Osteoblast (primary cell): ENCODE measurements at regions not wholly inside any gene's neighbourhood (a gene's known extent, or its start where the extent isn't known, plus 50 kb on each side); places are given as distances from the start of the nearest gene placed in this dataset.
A peak's percentile ranks its signal among the peaks of the same experiment; 100 is the strongest.

Experiments used
- DNase-seq: peaks from one replicate; pipeline ENCODE4 v3.0.0; 2011; ENCODE audit warnings: low spot score, mixed read lengths; ENCODE audit not compliant: insufficient read length; ENCODE audit errors: missing footprints
- H2AFZ ChIP-seq: 2 replicates; pipeline ENCODE4 v1.6.0; 2011; ENCODE audit warnings: mild to moderate bottlenecking, low read length
- H3K27ac ChIP-seq: 2 replicates; pipeline ENCODE4 v1.5.1; 2011; ENCODE audit warnings: mild to moderate bottlenecking, low read depth, low read length, moderate library complexity
- H3K27me3 ChIP-seq: 2 replicates; pipeline ENCODE4 v1.6.0; 2012; ENCODE audit warnings: mild to moderate bottlenecking, control low read depth, inconsistent platforms, low read length, moderate library complexity; ENCODE audit not compliant: insufficient read depth
- H3K36me3 ChIP-seq: 2 replicates; pipeline ENCODE4 v1.5.1; 2011; ENCODE audit warnings: mild to moderate bottlenecking, low read length, control low read depth, moderate library complexity; ENCODE audit not compliant: insufficient read depth
- H3K4me1 ChIP-seq: 2 replicates; pipeline ENCODE4 v1.5.1; 2011; ENCODE audit warnings: mild to moderate bottlenecking, low read length, control low read depth, moderate library complexity; ENCODE audit not compliant: insufficient read depth
- H3K4me2 ChIP-seq: 2 replicates; pipeline ENCODE4 v1.6.0; 2011; ENCODE audit warnings: mild to moderate bottlenecking, low read length; ENCODE audit not compliant: insufficient read depth
- H3K4me3 ChIP-seq: fragments of 200-600 bp; sonication (generic); 3 replicates; pipeline ENCODE4 v1.5.1; 2012; ENCODE audit warnings: mild to moderate bottlenecking, low read length, inconsistent platforms; ENCODE audit not compliant: insufficient read depth
- H3K79me2 ChIP-seq: 2 replicates; pipeline ENCODE4 v1.6.0; 2012; ENCODE audit warnings: mild to moderate bottlenecking, low read length, control low read depth, inconsistent platforms; ENCODE audit not compliant: insufficient read depth
- H3K9me3 ChIP-seq: 2 replicates; pipeline ENCODE4 v1.5.1; 2011; ENCODE audit warnings: low read depth, low read length, control low read depth
- H4K20me1 ChIP-seq: 2 replicates; pipeline ENCODE4 v1.6.0; 2012; ENCODE audit warnings: mild to moderate bottlenecking, low read length, control low read depth; ENCODE audit not compliant: insufficient read depth
- TF ChIP-seq, protein P1 (sequence below): IDR thresholded peaks from 2 replicates; pipeline ENCODE4 v1.5.1; 2011; ENCODE audit warnings: mild to moderate bottlenecking, low read depth, low read length, moderate library complexity; ENCODE audit errors: extremely low read depth

DNA sequence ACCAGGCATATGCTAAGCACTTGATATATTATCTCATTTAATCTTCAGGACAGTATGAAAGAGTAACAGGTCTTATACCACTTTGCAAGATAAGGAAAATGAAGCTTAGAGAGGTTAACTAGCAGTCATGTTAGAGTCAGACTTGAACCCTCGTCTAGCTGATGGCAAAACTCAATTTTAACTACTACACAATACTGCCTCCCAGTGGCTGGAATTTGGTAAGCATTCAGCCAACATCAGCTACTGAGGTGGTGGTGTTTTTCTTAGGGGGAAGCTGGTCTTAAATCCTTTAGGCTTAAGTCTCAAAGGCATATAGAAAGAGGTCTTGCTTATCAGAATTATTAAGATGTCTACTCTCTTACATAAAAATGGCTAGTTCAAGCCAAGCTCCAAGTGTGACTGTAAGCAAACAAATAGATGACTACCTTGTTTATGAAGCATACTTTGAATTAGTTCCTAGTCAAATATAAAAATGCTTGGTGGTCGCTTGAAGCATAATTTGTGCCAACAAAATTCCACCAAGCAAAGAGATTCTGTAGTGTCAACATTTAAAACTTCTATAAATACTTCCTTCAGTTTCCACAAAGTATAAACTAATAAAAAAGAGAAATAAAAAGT, 325.4 kb upstream of the FIGN start:
- Histone ChIP-seq H2AFZ (no peak overlapping the region), H3K27me3 (no peaks in the 10 kb centered on the region), H3K9me3 (no peaks in the 10 kb centered on the region), H3K27ac (no peak overlapping the region), H3K36me3 (no peaks in the 10 kb centered on the region), H4K20me1 (no peaks in the 10 kb centered on the region), H3K4me1 (no peaks in the 10 kb centered on the region), H3K79me2 (no peaks in the 10 kb centered on the region), H3K4me3 (no peak overlapping the region), H3K4me2 (peak overlapping the region; percentile 3)
- peak; percentile 15 for DNase-seq
- TF ChIP-seq, protein P1, sequence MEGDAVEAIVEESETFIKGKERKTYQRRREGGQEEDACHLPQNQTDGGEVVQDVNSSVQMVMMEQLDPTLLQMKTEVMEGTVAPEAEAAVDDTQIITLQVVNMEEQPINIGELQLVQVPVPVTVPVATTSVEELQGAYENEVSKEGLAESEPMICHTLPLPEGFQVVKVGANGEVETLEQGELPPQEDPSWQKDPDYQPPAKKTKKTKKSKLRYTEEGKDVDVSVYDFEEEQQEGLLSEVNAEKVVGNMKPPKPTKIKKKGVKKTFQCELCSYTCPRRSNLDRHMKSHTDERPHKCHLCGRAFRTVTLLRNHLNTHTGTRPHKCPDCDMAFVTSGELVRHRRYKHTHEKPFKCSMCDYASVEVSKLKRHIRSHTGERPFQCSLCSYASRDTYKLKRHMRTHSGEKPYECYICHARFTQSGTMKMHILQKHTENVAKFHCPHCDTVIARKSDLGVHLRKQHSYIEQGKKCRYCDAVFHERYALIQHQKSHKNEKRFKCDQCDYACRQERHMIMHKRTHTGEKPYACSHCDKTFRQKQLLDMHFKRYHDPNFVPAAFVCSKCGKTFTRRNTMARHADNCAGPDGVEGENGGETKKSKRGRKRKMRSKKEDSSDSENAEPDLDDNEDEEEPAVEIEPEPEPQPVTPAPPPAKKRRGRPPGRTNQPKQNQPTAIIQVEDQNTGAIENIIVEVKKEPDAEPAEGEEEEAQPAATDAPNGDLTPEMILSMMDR = peak; percentile 74

DNA sequence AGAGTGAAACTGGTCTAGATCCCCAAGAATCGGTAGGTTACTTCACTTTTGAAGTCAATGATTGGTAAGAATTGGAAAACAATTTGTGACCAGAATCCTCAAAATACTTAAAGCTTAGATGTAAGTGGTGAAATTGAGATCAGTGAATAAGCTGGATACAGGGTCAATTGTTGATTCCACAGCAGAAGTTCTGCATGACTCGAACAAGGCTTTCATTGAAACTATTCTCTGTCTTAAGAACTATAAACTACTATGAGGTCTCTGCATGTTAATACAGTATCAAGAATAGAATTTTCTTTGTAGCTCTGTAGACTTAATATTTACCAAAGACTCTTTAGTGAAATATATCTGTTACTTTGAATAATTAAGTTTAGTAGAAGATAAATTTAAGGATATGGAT, 324.2 kb upstream of the FIGN start:
- no peaks in the 10 kb centered on the region for H3K36me3 ChIP-seq
- TF ChIP-seq, protein P1 = no peak

DNA sequence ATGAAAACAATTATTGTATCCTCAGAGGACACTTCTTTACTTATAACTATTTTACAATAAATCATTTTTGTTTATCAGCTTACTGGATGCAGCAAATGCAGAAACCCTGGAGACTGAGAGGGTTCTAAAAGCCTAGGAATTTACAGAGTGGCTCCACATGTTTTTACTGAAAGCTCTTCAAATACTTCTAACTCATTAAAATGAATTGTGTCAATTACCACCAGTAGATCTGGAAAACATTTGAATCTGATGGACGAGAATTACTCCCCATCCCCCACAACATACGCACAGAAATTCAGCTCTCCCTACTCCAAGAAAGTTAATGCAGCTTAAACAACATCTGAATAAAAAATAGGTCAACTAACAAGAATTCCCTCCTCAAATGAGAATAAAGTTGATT, 319.8 kb upstream of the FIGN start:
- Histone ChIP-seq H3K27ac (no peak overlapping the region), H4K20me1 (no peaks in the 10 kb centered on the region), H3K79me2 (no peaks in the 10 kb centered on the region), H3K9me3 (no peaks in the 10 kb centered on the region), H3K27me3 (no peaks in the 10 kb centered on the region), H3K4me3 (no peak overlapping the region), H3K4me1 (no peaks in the 10 kb centered on the region), H3K36me3 (no peaks in the 10 kb centered on the region), H3K4me2 (no peak overlapping the region), H2AFZ (no peak overlapping the region)
- no peak for DNase-seq
- TF ChIP-seq, protein P1 = no peak

More for the DNA sequence above, 324.2 kb upstream of the FIGN start:
- Histone ChIP-seq H2AFZ (no peak overlapping the region), H3K27me3 (no peaks in the 10 kb centered on the region), H3K4me2 (no peak overlapping the region), H3K4me1 (no peaks in the 10 kb centered on the region), H3K4me3 (no peak overlapping the region), H4K20me1 (no peaks in the 10 kb centered on the region), H3K9me3 (no peaks in the 10 kb centered on the region), H3K79me2 (no peaks in the 10 kb centered on the region), H3K27ac (no peak overlapping the region)
- no peak for DNase-seq

DNA sequence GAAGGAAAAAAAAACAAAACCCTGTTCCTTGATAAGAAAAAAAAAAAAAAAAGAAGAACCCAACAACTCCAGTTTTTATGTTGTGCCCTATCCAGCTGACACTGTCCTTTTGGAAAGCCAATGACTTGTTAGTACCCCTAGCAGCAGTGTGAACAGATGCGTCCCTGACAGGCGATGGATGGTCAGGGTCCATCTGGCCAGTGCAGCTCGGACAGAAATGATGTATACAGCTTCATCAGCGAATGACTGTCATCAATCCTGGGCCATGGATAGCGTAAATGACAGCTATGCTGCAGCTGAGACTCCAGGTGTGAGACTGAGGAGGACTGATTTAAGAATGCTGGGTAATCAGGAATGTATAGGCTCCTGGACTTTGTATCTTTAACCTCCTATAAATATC, 318.8 kb upstream of the FIGN start:
- H3K27me3 ChIP-seq = no peaks in the 10 kb centered on the region
- no peak overlapping the region for H3K4me2 ChIP-seq
- TF ChIP-seq, protein P1 = no peak
- H3K9me3 ChIP-seq = no peaks in the 10 kb centered on the region
- H3K4me3 ChIP-seq = no peak overlapping the region
- DNase-seq = no peak
- no peak overlapping the region for H3K27ac ChIP-seq
- H4K20me1 ChIP-seq = no peaks in the 10 kb centered on the region
- H2AFZ ChIP-seq = no peak overlapping the region
- H3K36me3 ChIP-seq = no peaks in the 10 kb centered on the region
- no peaks in the 10 kb centered on the region for H3K79me2 ChIP-seq
- H3K4me1 ChIP-seq = no peaks in the 10 kb centered on the region
